ENCODE measurements at regions not wholly inside any gene's neighbourhood (a gene's known extent, or its start where the extent isn't known, plus 50 kb on each side); places are given as distances from the start of the nearest gene placed in this dataset.

DNA sequence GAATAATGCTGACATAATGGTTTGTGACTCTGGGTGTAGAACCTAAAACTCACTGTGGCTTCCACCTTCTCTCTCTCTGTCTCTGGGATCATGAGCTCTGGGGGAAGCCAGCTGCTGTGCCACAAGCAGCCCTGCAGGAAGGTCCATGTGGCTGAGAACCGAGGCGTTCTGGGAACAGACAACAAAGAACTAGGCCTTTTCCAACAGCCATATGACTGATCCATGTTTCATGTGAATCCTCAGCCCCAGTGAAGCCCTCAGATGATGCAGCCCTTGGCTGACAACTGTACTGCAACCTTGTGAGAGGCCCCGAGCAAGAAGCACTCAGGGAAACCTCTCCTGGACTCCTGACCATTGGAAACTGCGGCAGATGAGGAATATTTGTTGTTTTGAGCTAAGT, 56.6 kb downstream of the HLA-G start:
- DNase-seq (ENCODE audit: low spot score) = no peak

DNA sequence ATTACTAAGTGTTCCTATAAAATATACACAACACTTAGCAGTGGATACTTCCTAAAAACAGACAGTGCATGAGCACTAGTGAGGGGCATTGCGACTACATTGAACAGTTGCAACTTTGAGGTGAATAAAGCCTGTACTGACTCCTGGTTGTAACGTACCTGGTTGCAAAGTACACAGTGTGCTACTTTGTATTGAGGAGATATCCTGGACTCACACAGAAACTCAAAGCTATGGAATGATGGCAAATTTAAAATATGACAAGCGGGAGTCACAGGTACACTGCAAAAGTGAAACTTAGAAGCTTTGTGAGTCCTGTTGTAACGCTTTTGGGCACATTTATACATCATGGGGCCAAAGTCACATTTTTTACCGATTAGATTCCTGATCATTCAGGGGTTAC, 55.6 kb upstream of the HLA-A start:
- no peak for DNase-seq (ENCODE audit: low spot score)

DNA sequence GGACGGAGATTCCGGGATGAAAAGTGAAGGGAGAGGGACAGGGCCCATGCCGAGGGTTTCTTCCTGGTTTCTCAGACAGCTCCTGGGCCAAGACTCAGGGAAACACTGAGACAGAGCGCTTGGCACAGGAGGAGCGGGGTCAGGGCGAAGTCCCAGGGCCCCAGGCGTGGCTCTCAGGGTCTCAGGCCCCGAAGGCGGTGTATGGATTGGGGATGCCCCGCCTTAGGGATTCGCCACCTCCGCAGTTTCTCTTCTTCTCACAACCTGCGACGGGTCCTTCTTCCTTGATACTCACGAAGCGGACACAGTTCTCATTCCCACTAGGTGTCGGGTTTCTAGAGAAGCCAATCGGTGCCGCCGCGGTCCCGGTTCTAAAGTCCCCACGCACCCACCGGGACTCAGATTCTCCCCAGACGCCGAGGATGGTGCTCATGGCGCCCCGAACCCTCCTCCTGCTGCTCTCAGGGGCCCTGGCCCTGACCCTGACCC, 55.0 kb upstream of the HLA-A start:
- DNase-seq (ENCODE audit: low spot score) = no peak

DNA sequence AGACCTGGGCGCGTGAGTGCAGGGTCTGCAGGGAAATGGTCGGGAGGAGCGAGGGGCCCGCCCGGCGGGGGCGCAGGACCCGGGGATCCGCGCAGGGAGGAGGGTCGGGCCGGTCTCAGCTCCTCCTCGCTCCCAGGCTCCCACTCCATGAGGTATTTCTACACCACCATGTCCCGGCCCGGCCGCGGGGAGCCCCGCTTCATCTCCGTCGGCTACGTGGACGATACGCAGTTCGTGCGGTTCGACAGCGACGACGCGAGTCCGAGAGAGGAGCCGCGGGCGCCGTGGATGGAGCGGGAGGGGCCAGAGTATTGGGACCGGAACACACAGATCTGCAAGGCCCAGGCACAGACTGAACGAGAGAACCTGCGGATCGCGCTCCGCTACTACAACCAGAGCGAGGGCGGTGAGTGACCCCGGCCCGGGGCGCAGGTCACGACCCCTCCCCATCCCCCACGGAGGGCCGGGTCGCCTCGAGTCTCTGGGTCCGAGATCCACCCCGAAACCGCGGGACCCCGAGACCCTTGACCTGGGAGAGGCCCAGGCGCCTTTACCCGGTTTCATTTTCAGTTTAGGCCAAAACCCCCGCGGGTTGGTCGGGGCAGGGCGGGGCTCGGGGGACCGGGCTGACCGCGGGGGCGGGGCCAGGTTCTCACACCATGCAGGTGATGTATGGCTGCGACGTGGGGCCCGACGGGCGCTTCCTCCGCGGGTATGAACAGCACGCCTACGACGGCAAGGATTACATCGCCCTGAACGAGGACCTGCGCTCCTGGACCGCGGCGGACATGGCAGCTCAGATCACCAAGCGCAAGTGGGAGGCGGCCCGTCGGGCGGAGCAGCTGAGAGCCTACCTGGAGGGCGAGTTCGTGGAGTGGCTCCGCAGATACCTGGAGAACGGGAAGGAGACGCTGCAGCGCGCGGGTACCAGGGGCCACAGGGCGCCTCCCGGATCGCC, 54.2 kb upstream of the HLA-A start:
- peak; percentile 35 for DNase-seq (ENCODE audit: low spot score)

Data from D341Med (cell line).